Astrocyte (in vitro differentiated cells and primary cell): ENCODE measurements at regions not wholly inside any gene's neighbourhood (a gene's known extent, or its start where the extent isn't known, plus 50 kb on each side); places are given as distances from the start of the nearest gene placed in this dataset.

Experiments
- EZH2 ChIP-seq: IDR thresholded peaks from 2 replicates; pipeline ENCODE4 v1.6.1; 2012; ENCODE audit warnings: mild to moderate bottlenecking, low read length, inconsistent platforms; ENCODE audit not compliant: insufficient read depth
- TF ChIP-seq, protein P1 (sequence below): IDR thresholded peaks from 2 replicates; pipeline ENCODE4 v1.5.1; 2011; ENCODE audit warnings: low read depth, mild to moderate bottlenecking, inconsistent platforms, low read length, moderate library complexity; ENCODE audit not compliant: insufficient read depth

DNA sequence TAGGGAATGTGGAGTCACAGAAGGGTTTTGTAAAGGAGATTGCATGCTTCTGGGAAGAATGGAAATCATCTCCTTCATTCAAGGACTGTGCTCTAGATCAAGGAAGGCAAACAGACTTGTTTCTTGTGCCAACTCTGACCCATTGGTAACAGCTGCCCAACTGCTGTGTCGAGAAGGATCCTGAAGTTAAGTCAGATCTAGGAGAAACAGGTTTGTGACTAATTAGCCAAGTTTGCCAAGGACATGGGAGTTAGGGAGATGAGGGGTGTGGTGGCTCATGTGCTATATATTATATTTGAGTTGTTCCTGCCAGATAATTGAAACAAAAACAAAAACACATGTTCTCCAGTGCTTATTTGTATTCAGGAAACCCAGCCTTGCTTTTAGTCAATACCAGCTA, 251.2 kb upstream of the USP24 start:
- TF ChIP-seq, protein P1, sequence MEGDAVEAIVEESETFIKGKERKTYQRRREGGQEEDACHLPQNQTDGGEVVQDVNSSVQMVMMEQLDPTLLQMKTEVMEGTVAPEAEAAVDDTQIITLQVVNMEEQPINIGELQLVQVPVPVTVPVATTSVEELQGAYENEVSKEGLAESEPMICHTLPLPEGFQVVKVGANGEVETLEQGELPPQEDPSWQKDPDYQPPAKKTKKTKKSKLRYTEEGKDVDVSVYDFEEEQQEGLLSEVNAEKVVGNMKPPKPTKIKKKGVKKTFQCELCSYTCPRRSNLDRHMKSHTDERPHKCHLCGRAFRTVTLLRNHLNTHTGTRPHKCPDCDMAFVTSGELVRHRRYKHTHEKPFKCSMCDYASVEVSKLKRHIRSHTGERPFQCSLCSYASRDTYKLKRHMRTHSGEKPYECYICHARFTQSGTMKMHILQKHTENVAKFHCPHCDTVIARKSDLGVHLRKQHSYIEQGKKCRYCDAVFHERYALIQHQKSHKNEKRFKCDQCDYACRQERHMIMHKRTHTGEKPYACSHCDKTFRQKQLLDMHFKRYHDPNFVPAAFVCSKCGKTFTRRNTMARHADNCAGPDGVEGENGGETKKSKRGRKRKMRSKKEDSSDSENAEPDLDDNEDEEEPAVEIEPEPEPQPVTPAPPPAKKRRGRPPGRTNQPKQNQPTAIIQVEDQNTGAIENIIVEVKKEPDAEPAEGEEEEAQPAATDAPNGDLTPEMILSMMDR: no peak
- no peak for TF ChIP-seq EZH2
